ENCODE measurements at regions not wholly inside any gene's neighbourhood (a gene's known extent, or its start where the extent isn't known, plus 50 kb on each side); places are given as distances from the start of the nearest gene placed in this dataset.

- Histone ChIP-seq H3K79me2 (ENCODE audit: insufficient read depth, low read length) (no peaks in the 10 kb centered on the region), H3K4me3 (ENCODE audit: low read depth, low read length, poor library complexity, severe bottlenecking) (no peak overlapping the region), H3K27me3 (ENCODE audit: insufficient read depth, low read length) (no peaks in the 10 kb centered on the region), H3K9me3 (ENCODE audit: low read length) (no peaks in the 10 kb centered on the region), H4K20me1 (ENCODE audit: insufficient read depth, low read length) (no peaks in the 10 kb centered on the region), H3K9me2 (ENCODE audit: low read depth, low read length) (no peaks in the 10 kb centered on the region), H2AFZ (ENCODE audit: low read length) (no peak overlapping the region), H3K27ac (ENCODE audit: low read depth, low read length, poor library complexity, severe bottlenecking) (no peak overlapping the region), H3K36me3 (ENCODE audit: insufficient read depth, low read length) (no peaks in the 10 kb centered on the region), H3K4me1 (ENCODE audit: insufficient read depth, low read length, severe bottlenecking) (no peaks in the 10 kb centered on the region), H3K9ac (ENCODE audit: low read length) (no peak overlapping the region), H3K4me2 (ENCODE audit: low read length) (no peak overlapping the region), H3F3A (ENCODE audit: insufficient read depth, low read length) (no peaks in the 10 kb centered on the region)
- no peak for TF ChIP-seq EZH2 (IDR thresholded peaks at IDR 0.05; ENCODE audit: borderline replicate concordance, low read length)
- TF ChIP-seq, protein P1, sequence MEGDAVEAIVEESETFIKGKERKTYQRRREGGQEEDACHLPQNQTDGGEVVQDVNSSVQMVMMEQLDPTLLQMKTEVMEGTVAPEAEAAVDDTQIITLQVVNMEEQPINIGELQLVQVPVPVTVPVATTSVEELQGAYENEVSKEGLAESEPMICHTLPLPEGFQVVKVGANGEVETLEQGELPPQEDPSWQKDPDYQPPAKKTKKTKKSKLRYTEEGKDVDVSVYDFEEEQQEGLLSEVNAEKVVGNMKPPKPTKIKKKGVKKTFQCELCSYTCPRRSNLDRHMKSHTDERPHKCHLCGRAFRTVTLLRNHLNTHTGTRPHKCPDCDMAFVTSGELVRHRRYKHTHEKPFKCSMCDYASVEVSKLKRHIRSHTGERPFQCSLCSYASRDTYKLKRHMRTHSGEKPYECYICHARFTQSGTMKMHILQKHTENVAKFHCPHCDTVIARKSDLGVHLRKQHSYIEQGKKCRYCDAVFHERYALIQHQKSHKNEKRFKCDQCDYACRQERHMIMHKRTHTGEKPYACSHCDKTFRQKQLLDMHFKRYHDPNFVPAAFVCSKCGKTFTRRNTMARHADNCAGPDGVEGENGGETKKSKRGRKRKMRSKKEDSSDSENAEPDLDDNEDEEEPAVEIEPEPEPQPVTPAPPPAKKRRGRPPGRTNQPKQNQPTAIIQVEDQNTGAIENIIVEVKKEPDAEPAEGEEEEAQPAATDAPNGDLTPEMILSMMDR (IDR thresholded peaks at IDR 0.05; ENCODE audit: low read length) = no peak
These were observed 149.1 kb upstream of the CELF4 start for GRCh38 chr18:37714691-37715090.

DNA sequence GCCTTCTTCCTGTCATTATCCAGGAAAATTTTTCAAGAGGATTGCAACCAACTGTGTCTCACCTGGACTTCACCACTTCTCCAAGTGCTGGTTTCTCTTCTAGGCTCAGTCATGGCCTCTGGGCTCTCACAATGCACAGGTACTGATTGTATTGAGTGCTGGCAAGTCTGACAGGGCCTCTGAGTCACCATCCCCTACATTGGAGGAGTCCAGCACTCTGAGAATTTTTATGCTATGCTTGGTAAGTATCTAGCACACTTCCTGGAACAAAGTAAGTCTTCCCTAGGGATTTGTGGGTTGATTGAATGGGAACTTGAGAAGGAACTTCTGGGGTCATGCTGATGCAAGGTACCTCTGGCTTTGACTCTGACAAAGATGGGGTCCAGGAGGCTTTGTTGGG lies 147.2 kb upstream of the CELF4 start:
- TF ChIP-seq EZH2 (IDR thresholded peaks at IDR 0.05; ENCODE audit: borderline replicate concordance, low read length) = no peak
- TF ChIP-seq, protein P1 (IDR thresholded peaks at IDR 0.05; ENCODE audit: low read length) = no peak
- Histone ChIP-seq H3K4me1 (ENCODE audit: insufficient read depth, low read length, severe bottlenecking) (no peaks in the 10 kb centered on the region), H4K20me1 (ENCODE audit: insufficient read depth, low read length) (no peaks in the 10 kb centered on the region), H3K4me3 (ENCODE audit: low read depth, low read length, poor library complexity, severe bottlenecking) (no peak overlapping the region), H3K36me3 (ENCODE audit: insufficient read depth, low read length) (no peaks in the 10 kb centered on the region), H3F3A (ENCODE audit: insufficient read depth, low read length) (no peaks in the 10 kb centered on the region), H3K4me2 (ENCODE audit: low read length) (no peak overlapping the region), H3K9me3 (ENCODE audit: low read length) (no peaks in the 10 kb centered on the region), H3K27ac (ENCODE audit: low read depth, low read length, poor library complexity, severe bottlenecking) (no peak overlapping the region), H2AFZ (ENCODE audit: low read length) (no peak overlapping the region), H3K27me3 (ENCODE audit: insufficient read depth, low read length) (no peaks in the 10 kb centered on the region), H3K9me2 (ENCODE audit: low read depth, low read length) (no peaks in the 10 kb centered on the region), H3K9ac (ENCODE audit: low read length) (no peak overlapping the region), H3K79me2 (ENCODE audit: insufficient read depth, low read length) (no peaks in the 10 kb centered on the region)

DNA sequence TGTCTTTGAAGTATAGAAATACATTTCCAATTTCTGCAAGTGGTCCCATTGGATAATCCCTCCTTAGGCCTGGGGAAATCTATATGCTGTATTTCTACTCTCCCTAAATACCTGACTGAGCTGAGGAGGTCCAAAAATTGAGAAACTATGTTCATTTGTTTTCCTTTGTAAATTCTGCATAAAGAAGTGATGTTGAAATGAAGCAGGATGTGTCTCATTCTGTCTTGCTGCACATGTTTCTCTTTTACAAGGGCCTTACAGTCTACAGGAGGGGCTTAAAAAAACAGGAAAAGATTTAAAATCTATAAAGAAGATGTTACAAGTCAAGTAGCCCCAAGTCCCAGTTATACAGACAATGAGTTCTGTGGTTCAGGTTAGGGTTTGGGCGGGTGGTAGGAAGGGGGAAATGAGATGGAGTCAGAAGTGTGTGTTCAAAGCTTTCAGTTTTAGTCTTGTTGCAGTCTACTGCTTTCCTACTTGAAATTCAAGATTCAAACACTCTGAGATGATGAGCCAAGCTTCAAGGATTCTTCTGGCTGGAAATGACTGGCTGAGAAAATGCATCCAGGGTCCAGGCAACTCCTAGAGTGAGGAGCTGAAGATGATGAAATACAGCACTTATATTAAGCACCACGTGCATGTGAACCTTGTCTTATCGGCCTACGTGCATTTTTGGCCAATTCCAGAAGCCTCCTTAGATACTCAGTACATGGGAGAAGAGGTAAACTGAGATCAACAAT lies 146.3 kb upstream of the CELF4 start:
- H3F3A ChIP-seq (ENCODE audit: insufficient read depth, low read length) = no peaks in the 10 kb centered on the region
- no peak for TF ChIP-seq EZH2 (IDR thresholded peaks at IDR 0.05; ENCODE audit: borderline replicate concordance, low read length)
- TF ChIP-seq, protein P1 (IDR thresholded peaks at IDR 0.05; ENCODE audit: low read length) = no peak
- no peak overlapping the region for H3K4me2 ChIP-seq (ENCODE audit: low read length)
- H3K4me1 ChIP-seq (ENCODE audit: insufficient read depth, low read length, severe bottlenecking) = no peaks in the 10 kb centered on the region
- no peaks in the 10 kb centered on the region for H3K9me3 ChIP-seq (ENCODE audit: low read length)
- no peak overlapping the region for H2AFZ ChIP-seq (ENCODE audit: low read length)
- no peak overlapping the region for H3K4me3 ChIP-seq (ENCODE audit: low read depth, low read length, poor library complexity, severe bottlenecking)
- H4K20me1 ChIP-seq (ENCODE audit: insufficient read depth, low read length) = no peaks in the 10 kb centered on the region
- no peaks in the 10 kb centered on the region for H3K9me2 ChIP-seq (ENCODE audit: low read depth, low read length)
- no peak overlapping the region for H3K9ac ChIP-seq (ENCODE audit: low read length)
- H3K79me2 ChIP-seq (ENCODE audit: insufficient read depth, low read length) = no peaks in the 10 kb centered on the region
- no peak overlapping the region for H3K27ac ChIP-seq (ENCODE audit: low read depth, low read length, poor library complexity, severe bottlenecking)
- H3K27me3 ChIP-seq (ENCODE audit: insufficient read depth, low read length) = no peaks in the 10 kb centered on the region
- no peaks in the 10 kb centered on the region for H3K36me3 ChIP-seq (ENCODE audit: insufficient read depth, low read length)
